ENCODE measurements at regions not wholly inside any gene's neighbourhood (a gene's known extent, or its start where the extent isn't known, plus 50 kb on each side); places are given as distances from the start of the nearest gene placed in this dataset.

DNA sequence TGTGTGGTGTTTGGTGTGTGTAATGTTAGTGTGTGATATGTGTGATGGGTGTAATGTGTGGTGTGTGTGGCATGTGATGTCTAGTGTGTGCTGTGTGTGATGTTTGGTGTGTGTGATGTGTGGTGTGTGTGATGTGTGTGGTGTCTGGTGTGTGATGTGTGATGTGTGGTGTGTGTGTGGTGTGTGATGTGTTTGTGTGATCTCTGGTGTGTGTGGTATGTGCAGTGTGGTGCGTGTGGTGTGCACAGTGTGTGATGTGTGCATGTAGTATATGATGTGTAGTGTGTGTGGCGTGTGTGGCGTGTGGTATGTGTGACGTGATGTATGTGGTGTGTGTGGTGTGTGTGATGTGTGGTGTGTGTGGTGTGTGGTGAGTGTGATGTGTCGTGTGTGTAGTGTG is 150.3 kb downstream of the TMEM18 start:
- TF ChIP-seq CTCF (IDR thresholded peaks at IDR 0.05 in 4 of 5, conservative IDR thresholded peaks at IDR 0.05 in 1 of 5) (no peak), POLR2A (IDR thresholded peaks at IDR 0.05) (no peak)

Data from gastrocnemius medialis (tissue), 4 donors.